Trophoblast cell (in vitro differentiated cells and primary cell): ENCODE measurements at regions not wholly inside any gene's neighbourhood (a gene's known extent, or its start where the extent isn't known, plus 50 kb on each side); places are given as distances from the start of the nearest gene placed in this dataset.

Experiments
- DNase-seq, 2 donors: peaks; one replicate each; pipeline ENCODE4 v3.0.0-alpha.2; 2016
- H2AFZ ChIP-seq: 2 replicates; pipeline ENCODE4 v1.6.1; 2013; ENCODE audit warnings: low read length, moderate library complexity, mild to moderate bottlenecking; ENCODE audit not compliant: insufficient read depth, poor library complexity
- H2AK5ac ChIP-seq: 2 replicates; pipeline ENCODE4 v1.6.1; 2013; ENCODE audit warnings: mild to moderate bottlenecking, low read length
- H2BK120ac ChIP-seq: 2 replicates; pipeline ENCODE4 v1.6.1; 2013; ENCODE audit warnings: low read length, mild to moderate bottlenecking, moderate library complexity; ENCODE audit not compliant: insufficient read depth, poor library complexity
- H2BK12ac ChIP-seq: 2 replicates; pipeline ENCODE4 v1.6.1; 2013; ENCODE audit warnings: mild to moderate bottlenecking, low read length, moderate library complexity
- H2BK5ac ChIP-seq: 2 replicates; pipeline ENCODE4 v1.6.1; 2013; ENCODE audit warnings: low read length, low read depth, moderate library complexity, mild to moderate bottlenecking; ENCODE audit not compliant: poor library complexity
- H3K14ac ChIP-seq: 2 replicates; pipeline ENCODE4 v1.6.1; 2013; ENCODE audit warnings: mild to moderate bottlenecking, low read length
- H3K18ac ChIP-seq: 2 replicates; pipeline ENCODE4 v1.6.1; 2013; ENCODE audit warnings: mild to moderate bottlenecking, low read length
- H3K23ac ChIP-seq: 2 replicates; pipeline ENCODE4 v1.6.1; 2013; ENCODE audit warnings: low read length
- H3K27ac ChIP-seq: 2 replicates; pipeline ENCODE4 v1.5.1; 2013; ENCODE audit warnings: low read depth, mild to moderate bottlenecking, inconsistent platforms, low read length, moderate library complexity
- H3K27me3 ChIP-seq: 2 replicates; pipeline ENCODE4 v1.6.1; 2013; ENCODE audit warnings: inconsistent platforms, mild to moderate bottlenecking, low read length, moderate library complexity; ENCODE audit not compliant: insufficient read depth
- H3K36me3 ChIP-seq, 2 experiments: 1 replicate in 1 of 2; 2 replicates in 1 of 2; pipeline ENCODE4 v1.6.1; 2013; ENCODE audit warnings: low read length in 2 of 2, mild to moderate bottlenecking in 2 of 2, moderate library complexity in 1 of 2; ENCODE audit not compliant: insufficient read depth in 2 of 2, control insufficient read depth in 1 of 2
- H3K4ac ChIP-seq: 2 replicates; pipeline ENCODE4 v1.6.1; 2013; ENCODE audit warnings: low read depth, mild to moderate bottlenecking, low read length, moderate library complexity
- H3K4me1 ChIP-seq, 2 experiments: 1 replicate in 1 of 2; 2 replicates in 1 of 2; pipeline ENCODE4 v1.6.1; 2013; ENCODE audit warnings: low read length in 2 of 2, mild to moderate bottlenecking in 2 of 2, moderate library complexity in 1 of 2; ENCODE audit not compliant: insufficient read depth in 2 of 2, control insufficient read depth in 1 of 2
- H3K4me2 ChIP-seq: 2 replicates; pipeline ENCODE4 v1.6.1; 2013; ENCODE audit warnings: inconsistent platforms, mild to moderate bottlenecking, low read length, moderate library complexity
- H3K4me3 ChIP-seq: 2 replicates; pipeline ENCODE4 v1.5.1; 2013; ENCODE audit warnings: mild to moderate bottlenecking, low read depth, low read length, inconsistent platforms
- H3K79me1 ChIP-seq: one replicate; pipeline ENCODE4 v1.6.1; 2013; ENCODE audit warnings: low read length
- H3K79me2 ChIP-seq: 2 replicates; pipeline ENCODE4 v1.6.1; 2013; ENCODE audit warnings: low read length, mild to moderate bottlenecking; ENCODE audit not compliant: control insufficient read depth, insufficient read depth, poor library complexity
- H3K9ac ChIP-seq: 2 replicates; pipeline ENCODE4 v1.6.1; 2013; ENCODE audit warnings: mild to moderate bottlenecking, low read length
- H3K9me3 ChIP-seq: 2 replicates; pipeline ENCODE4 v1.6.1; 2013; ENCODE audit warnings: low read depth, mild to moderate bottlenecking, control low read depth, inconsistent platforms, low read length; ENCODE audit not compliant: insufficient read depth
- H4K12ac ChIP-seq: 2 replicates; pipeline ENCODE4 v1.6.1; 2013; ENCODE audit warnings: low read depth, mild to moderate bottlenecking, low read length, moderate library complexity
- H4K8ac ChIP-seq: 2 replicates; pipeline ENCODE4 v1.6.1; 2013; ENCODE audit warnings: low read depth, mild to moderate bottlenecking, low read length, moderate library complexity
- H4K91ac ChIP-seq: one replicate; pipeline ENCODE4 v1.6.1; 2013; ENCODE audit warnings: low read depth, mild to moderate bottlenecking, low read length, moderate library complexity
- WGBS: extraction: QIAGEN DNeasy Blood & Tissue Kit; methylation state at CpG from one replicate; pipeline ENCODE4 v1.1.7; 2013; ENCODE audit warnings: missing lambda C conversion rate; ENCODE audit not compliant: insufficient read length, insufficient coverage; ENCODE audit errors: extremely low coverage; 5-methylcytosine and 5-hydroxymethylcytosine counted together

DNA sequence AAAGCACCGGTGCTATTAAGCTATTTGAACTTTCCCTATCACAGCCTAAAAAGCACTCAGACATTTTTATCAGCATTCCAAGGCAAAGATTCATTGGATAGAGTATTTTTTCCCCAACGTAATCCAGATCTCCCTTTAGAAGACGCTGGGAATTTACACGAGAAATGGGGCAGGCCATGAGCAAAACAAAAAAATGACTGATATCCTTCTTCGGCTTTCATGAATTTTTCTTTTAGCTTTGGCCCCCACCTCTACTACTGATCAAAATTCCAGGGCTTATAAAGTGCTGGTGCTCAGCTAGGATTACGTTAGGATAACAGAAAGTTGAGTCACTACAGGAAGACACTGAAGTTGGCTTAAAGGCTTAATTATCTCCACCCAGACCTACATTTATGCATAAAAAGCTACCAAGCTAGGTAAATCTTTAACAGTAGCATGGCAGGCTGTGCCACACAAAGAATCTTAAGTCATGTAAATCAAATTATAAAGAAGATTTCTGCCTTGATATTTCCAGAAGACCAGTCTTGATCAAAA, 418.5 kb upstream of the BTBD3 start:
- no peak overlapping the region for H4K8ac ChIP-seq

GRCh38 chr20:11502061-11502460, 415.6 kb upstream of the BTBD3 start:
- no peak for DNase-seq
- no peak overlapping the region for H3K9ac ChIP-seq
- no peaks in the 10 kb centered on the region for H3K79me2 ChIP-seq
- H3K79me1 ChIP-seq, result no peaks in the 10 kb centered on the region
- WGBS, result no CpG with 5 or more reads among the region's 1 CpG
- H3K4me1 ChIP-seq, result peaks cover 3% of the 10 kb centered on the region in 2 experiments
- H3K9me3 ChIP-seq, result no peaks in the 10 kb centered on the region
- H3K18ac ChIP-seq, result no peak overlapping the region
- H3K4me3 ChIP-seq, result no peak overlapping the region
- no peak overlapping the region for H4K12ac ChIP-seq
- H2AFZ ChIP-seq, result no peak overlapping the region
- H3K27ac ChIP-seq, result no peak overlapping the region
- H2BK5ac ChIP-seq, result no peak overlapping the region
- no peak overlapping the region for H2AK5ac ChIP-seq
- no peak overlapping the region for H3K14ac ChIP-seq
- H4K8ac ChIP-seq, result no peak overlapping the region
- no peaks in the 10 kb centered on the region for H3K36me3 ChIP-seq
- H3K4ac ChIP-seq, result no peak overlapping the region
- H3K27me3 ChIP-seq, result no peaks in the 10 kb centered on the region
- H2BK12ac ChIP-seq, result no peak overlapping the region
- H2BK120ac ChIP-seq, result no peak overlapping the region
- no peak overlapping the region for H3K4me2 ChIP-seq
- H4K91ac ChIP-seq, result no peak overlapping the region
- H3K23ac ChIP-seq, result no peak overlapping the region

More for the DNA sequence above, 418.5 kb upstream of the BTBD3 start:
- no peak overlapping the region for H3K23ac ChIP-seq
- no peaks in the 10 kb centered on the region for H3K36me3 ChIP-seq
- no peak overlapping the region for H2AK5ac ChIP-seq
- no CpG with 5 or more reads among the region's 6 CpGs for WGBS
- H3K79me2 ChIP-seq, result no peaks in the 10 kb centered on the region
- H2BK120ac ChIP-seq, result no peak overlapping the region
- H2BK5ac ChIP-seq, result no peak overlapping the region
- H3K27ac ChIP-seq, result no peak overlapping the region
- H3K9ac ChIP-seq, result no peak overlapping the region
- no peak overlapping the region for H3K14ac ChIP-seq
- no peak overlapping the region for H3K4me2 ChIP-seq
- peaks cover 6 to 8% of the 10 kb centered on the region in 2 experiments for H3K4me1 ChIP-seq
- no peak overlapping the region for H3K4me3 ChIP-seq
- no peaks in the 10 kb centered on the region for H3K79me1 ChIP-seq
- no peak overlapping the region for H2BK12ac ChIP-seq
- no peak overlapping the region for H4K12ac ChIP-seq
- H3K27me3 ChIP-seq, result no peaks in the 10 kb centered on the region
- H4K91ac ChIP-seq, result no peak overlapping the region
- H3K4ac ChIP-seq, result no peak overlapping the region
- DNase-seq, result peak; percentile 47 to 53
- no peak overlapping the region for H3K18ac ChIP-seq
- no peak overlapping the region for H2AFZ ChIP-seq
- H3K9me3 ChIP-seq, result no peaks in the 10 kb centered on the region

DNA sequence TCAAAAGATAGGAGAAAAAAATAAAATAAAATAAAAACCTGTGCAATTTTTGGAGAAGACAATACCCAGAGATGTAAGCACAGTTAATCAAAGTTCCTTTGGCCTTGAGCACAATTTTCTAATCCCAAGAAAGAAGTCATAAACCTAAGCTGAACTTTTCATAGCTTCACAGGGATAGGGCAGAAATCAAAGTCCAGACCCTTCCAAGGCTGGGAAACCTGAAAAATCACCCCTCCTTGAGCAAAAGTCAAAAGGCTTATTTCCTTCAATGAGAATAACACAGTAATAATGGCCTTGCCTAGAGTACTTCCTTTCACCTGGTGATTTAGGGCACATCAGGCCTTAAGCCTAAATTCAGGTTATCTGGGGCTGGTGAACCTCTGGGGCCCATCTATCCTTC, 415.0 kb upstream of the BTBD3 start:
- no peak overlapping the region for H2AK5ac ChIP-seq
- H2BK5ac ChIP-seq, result no peak overlapping the region
- no peaks in the 10 kb centered on the region for H3K27me3 ChIP-seq
- no peak for DNase-seq
- no peak overlapping the region for H2AFZ ChIP-seq
- H3K79me1 ChIP-seq, result no peaks in the 10 kb centered on the region
- H3K9me3 ChIP-seq, result no peaks in the 10 kb centered on the region
- H2BK12ac ChIP-seq, result no peak overlapping the region
- H3K4me1 ChIP-seq, result peaks cover 3% of the 10 kb centered on the region in 2 experiments
- no peak overlapping the region for H4K91ac ChIP-seq
- no peaks in the 10 kb centered on the region for H3K79me2 ChIP-seq
- no peak overlapping the region for H3K27ac ChIP-seq
- no peak overlapping the region for H3K9ac ChIP-seq
- H4K12ac ChIP-seq, result no peak overlapping the region
- no peak overlapping the region for H3K4me2 ChIP-seq
- H3K36me3 ChIP-seq, result no peaks in the 10 kb centered on the region
- H3K4me3 ChIP-seq, result no peak overlapping the region
- H3K14ac ChIP-seq, result no peak overlapping the region
- H3K23ac ChIP-seq, result no peak overlapping the region
- H4K8ac ChIP-seq, result no peak overlapping the region
- H3K18ac ChIP-seq, result no peak overlapping the region
- H2BK120ac ChIP-seq, result no peak overlapping the region
- no peak overlapping the region for H3K4ac ChIP-seq

GRCh38 chr20:11509776-11510175, 407.9 kb upstream of the BTBD3 start:
- no peak overlapping the region for H4K12ac ChIP-seq

More at GRCh38 chr20:11509776-11510175, 407.9 kb upstream of the BTBD3 start:
- H3K14ac ChIP-seq, result no peak overlapping the region
- no peaks in the 10 kb centered on the region for H3K9me3 ChIP-seq
- H3K79me1 ChIP-seq, result no peaks in the 10 kb centered on the region
- no peak overlapping the region for H2AK5ac ChIP-seq
- no peak overlapping the region for H3K23ac ChIP-seq
- no peaks in the 10 kb centered on the region for H3K36me3 ChIP-seq
- no peak for DNase-seq
- H4K8ac ChIP-seq, result no peak overlapping the region
- no peak overlapping the region for H3K18ac ChIP-seq
- no peak overlapping the region for H3K4me3 ChIP-seq
- H2BK120ac ChIP-seq, result no peak overlapping the region
- H2BK12ac ChIP-seq, result no peak overlapping the region
- H3K4me1 ChIP-seq, result no peaks in the 10 kb centered on the region
- H3K4ac ChIP-seq, result no peak overlapping the region
- H2AFZ ChIP-seq, result no peak overlapping the region
- H2BK5ac ChIP-seq, result no peak overlapping the region
- H3K27ac ChIP-seq, result no peak overlapping the region
- H4K91ac ChIP-seq, result no peak overlapping the region
- H3K9ac ChIP-seq, result no peak overlapping the region
- H3K79me2 ChIP-seq, result no peaks in the 10 kb centered on the region
- H3K27me3 ChIP-seq, result no peaks in the 10 kb centered on the region
- H3K4me2 ChIP-seq, result no peak overlapping the region
